ENCODE measurements at regions not wholly inside any gene's neighbourhood (a gene's known extent, or its start where the extent isn't known, plus 50 kb on each side); places are given as distances from the start of the nearest gene placed in this dataset.

DNA sequence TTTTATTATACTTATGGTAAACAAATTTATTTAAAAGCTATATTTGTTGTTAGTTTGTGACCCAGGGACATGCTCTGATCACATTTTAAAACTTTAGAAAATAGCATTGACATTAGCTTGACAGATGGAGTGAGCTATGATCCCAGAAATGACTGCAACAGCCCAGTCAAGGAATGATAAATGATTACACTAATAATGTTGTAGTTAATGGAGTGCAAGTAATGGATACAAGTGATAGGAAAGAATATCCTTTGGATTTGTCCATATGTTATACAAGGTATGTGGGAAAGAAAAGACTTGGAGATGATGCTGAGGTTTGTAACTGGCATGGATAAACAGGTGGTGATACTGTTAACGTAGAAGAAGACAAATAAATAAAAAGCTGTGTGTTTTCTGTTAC, 1908.7 kb downstream of the MRPL39 start:
- dilution Hi-C loops (cut with MboI; ENCODE audit: extremely low pct_ligation_motif_present, low sequenced_read_pairs) (no loop called here), intact Hi-C loops (cut with micrococcal nuclease) (no loop called here)
- H2AFZ ChIP-seq (ENCODE audit: low read depth, low read length) = no peak overlapping the region
- H3K27me3 ChIP-seq (ENCODE audit: control insufficient read depth in 2 of 2, insufficient read depth in 2 of 2, low read length in 2 of 2) = no peaks in the 10 kb centered on the region
- H3K79me2 ChIP-seq (ENCODE audit: control insufficient read depth, insufficient read depth, low read length) = no peaks in the 10 kb centered on the region
- H4K20me1 ChIP-seq (replicated peaks; ENCODE audit: control insufficient read depth, extremely low read depth, insufficient read depth, low read length) = no peaks in the 10 kb centered on the region
- no peaks in the 10 kb centered on the region for H3K4me1 ChIP-seq (ENCODE audit: control insufficient read depth, extremely low read depth, insufficient read depth, low read length)
- no peak overlapping the region for H3K4me2 ChIP-seq (ENCODE audit: insufficient read depth, low read length)
- no peak overlapping the region for H3K4me3 ChIP-seq (replicated peaks in 1 of 3; ENCODE audit: insufficient read depth in 1 of 3, low read depth in 1 of 3, low read length in 3 of 3)
- ChIA-PET POLR2A (no interaction called here), CTCF (no interaction called here)
- TF ChIP-seq MYC (IDR thresholded peaks at IDR 0.05; ENCODE audit: low read depth, low read length) = no peak
- TF ChIP-seq CTCF (IDR thresholded peaks at IDR 0.05; ENCODE audit: extremely low read depth in 1 of 2, insufficient read depth in 1 of 2, low read depth in 1 of 2, low read length in 2 of 2) = no peak
- TF ChIP-seq GATA2 (IDR thresholded peaks at IDR 0.05; ENCODE audit: insufficient read depth, insufficient read length, low read depth, low read length) = no peak
- no peak for TF ChIP-seq FOS (IDR thresholded peaks at IDR 0.05; ENCODE audit: borderline replicate concordance, insufficient read depth, low read length)
- TF ChIP-seq, protein P1, sequence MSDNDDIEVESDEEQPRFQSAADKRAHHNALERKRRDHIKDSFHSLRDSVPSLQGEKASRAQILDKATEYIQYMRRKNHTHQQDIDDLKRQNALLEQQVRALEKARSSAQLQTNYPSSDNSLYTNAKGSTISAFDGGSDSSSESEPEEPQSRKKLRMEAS (IDR thresholded peaks at IDR 0.05; ENCODE audit: insufficient read depth, insufficient read length) = no peak
- no peak for TF ChIP-seq POLR2A (IDR thresholded peaks at IDR 0.05; ENCODE audit: low read depth, low read length)
- no peak for TF ChIP-seq EZH2 (IDR thresholded peaks at IDR 0.05; ENCODE audit: borderline replicate concordance, low read depth, low read length, severe bottlenecking)
- no peak for TF ChIP-seq JUN (IDR thresholded peaks at IDR 0.05; ENCODE audit: borderline replicate concordance, insufficient read depth, insufficient read length, low read depth)
- no peak for TF ChIP-seq POLR2AphosphoS5 (IDR thresholded peaks at IDR 0.05; ENCODE audit: insufficient read depth, low read depth, low read length)
- no peak overlapping the region for H3K9ac ChIP-seq (replicated peaks; ENCODE audit: extremely low read depth, insufficient read depth, low read length)
- H3K9me1 ChIP-seq (replicated peaks; ENCODE audit: control insufficient read depth, extremely low read depth, insufficient read depth, low read length) = no peaks in the 10 kb centered on the region
- FAIRE-seq (no peak), DNase-seq (ENCODE audit: low read depth, low spot score) (no peak)
- H3K9me3 ChIP-seq (replicated peaks; ENCODE audit: control insufficient read depth, insufficient read depth, low read length) = peaks cover 7% of the 10 kb centered on the region
- H3K36me3 ChIP-seq (ENCODE audit: control insufficient read depth in 2 of 2, extremely low read depth in 1 of 2, insufficient read depth in 2 of 2, low read length in 2 of 2) = no peaks in the 10 kb centered on the region
- no peak overlapping the region for H3K27ac ChIP-seq (ENCODE audit: insufficient read depth, low read depth, low read length)
- BruUV-seq (replicated peaks) = no TSS peak

Measured in endothelial cell of umbilical vein (primary cell).